Esophagus (tissue), 2 donors: ENCODE measurements at regions not wholly inside any gene's neighbourhood (a gene's known extent, or its start where the extent isn't known, plus 50 kb on each side); places are given as distances from the start of the nearest gene placed in this dataset.

Experiments
- H3K27ac ChIP-seq, 2 donors: one replicate each; pipeline ENCODE4 v1.5.1; 2013; ENCODE audit warnings: low read depth in 2 of 2, mild to moderate bottlenecking in 2 of 2, inconsistent platforms in 1 of 2, low read length in 1 of 2, moderate library complexity in 1 of 2
- H3K27me3 ChIP-seq, 2 donors: one replicate each; pipeline ENCODE4 v1.6.1; 2013; ENCODE audit warnings: low read length in 2 of 2, control low read depth in 1 of 2, mild to moderate bottlenecking in 1 of 2; ENCODE audit not compliant: insufficient read depth in 2 of 2, control insufficient read depth in 1 of 2
- H3K36me3 ChIP-seq, 2 donors: one replicate each; pipeline ENCODE4 v1.6.1; 2013; ENCODE audit warnings: low read length in 1 of 2; ENCODE audit not compliant: control insufficient read depth in 2 of 2, insufficient read depth in 2 of 2
- H3K4me1 ChIP-seq, 2 donors: one replicate each; pipeline ENCODE4 v1.6.1; 2013; ENCODE audit warnings: low read length in 1 of 2; ENCODE audit not compliant: control insufficient read depth in 2 of 2, insufficient read depth in 2 of 2
- H3K4me3 ChIP-seq, 2 donors: one replicate each; pipeline ENCODE4 v1.5.1; 2013; ENCODE audit warnings: low read length in 2 of 2, mild to moderate bottlenecking in 2 of 2, low read depth in 1 of 2, moderate library complexity in 1 of 2
- H3K9me3 ChIP-seq, 2 donors: one replicate each; pipeline ENCODE4 v1.6.1; 2013; ENCODE audit warnings: mild to moderate bottlenecking in 2 of 2, low read depth in 1 of 2, low read length in 1 of 2, moderate library complexity in 1 of 2; ENCODE audit not compliant: control insufficient read depth in 2 of 2, insufficient read depth in 1 of 2
- WGBS, 2 donors: extraction: QIAGEN DNeasy Blood & Tissue Kit; methylation state at CpG; one replicate each; pipeline ENCODE4 v1.1.7; 2013; 5-methylcytosine and 5-hydroxymethylcytosine counted together
- donor health status: healthy with polysubstance abuse.
- donor health status: Bipolar disorder and iron deficiency.

GRCh38 chr3:174614036-174614435, 245.1 kb upstream of the NAALADL2 start:
- H3K27me3 ChIP-seq = no peaks in the 10 kb centered on the region
- H3K9me3 ChIP-seq = no peaks in the 10 kb centered on the region
- no peaks in the 10 kb centered on the region for H3K36me3 ChIP-seq
- no peak overlapping the region for H3K27ac ChIP-seq
- 65 to 82% methylated on average over 2 of the region's 2 CpGs for WGBS, 2 donors
- no peaks in the 10 kb centered on the region for H3K4me1 ChIP-seq
- no peak overlapping the region for H3K4me3 ChIP-seq

GRCh38 chr3:174618368-174619080, 240.6 kb upstream of the NAALADL2 start:
- Histone ChIP-seq H3K27ac (no peak overlapping the region), H3K36me3 (no peaks in the 10 kb centered on the region), H3K4me1 (no peaks in the 10 kb centered on the region), H3K4me3 (no peak overlapping the region), H3K27me3 (no peaks in the 10 kb centered on the region), H3K9me3 (no peaks in the 10 kb centered on the region)
- WGBS, 2 donors = 84 to 86% methylated on average over 1 of the region's 1 CpG

- H3K4me3 ChIP-seq = no peak overlapping the region
- H3K4me1 ChIP-seq = no peaks in the 10 kb centered on the region
- H3K27me3 ChIP-seq = no peaks in the 10 kb centered on the region
- H3K36me3 ChIP-seq = no peaks in the 10 kb centered on the region
- H3K27ac ChIP-seq = no peak overlapping the region
- no peaks in the 10 kb centered on the region for H3K9me3 ChIP-seq
These were observed 239.9 kb upstream of the NAALADL2 start for GRCh38 chr3:174619239-174619638.

- Histone ChIP-seq H3K27me3 (no peaks in the 10 kb centered on the region), H3K9me3 (no peaks in the 10 kb centered on the region), H3K36me3 (no peaks in the 10 kb centered on the region), H3K4me3 (no peak overlapping the region), H3K4me1 (no peaks in the 10 kb centered on the region), H3K27ac (no peak overlapping the region)
- WGBS, 2 donors = 67 to 76% methylated on average over 2 of the region's 2 CpGs
These were observed 239.0 kb upstream of the NAALADL2 start for GRCh38 chr3:174620138-174620537.

- Histone ChIP-seq H3K9me3 (no peaks in the 10 kb centered on the region), H3K27ac (no peak overlapping the region), H3K27me3 (no peaks in the 10 kb centered on the region), H3K4me3 (no peak overlapping the region), H3K4me1 (no peaks in the 10 kb centered on the region), H3K36me3 (no peaks in the 10 kb centered on the region)
- WGBS, 2 donors = 80 to 82% methylated on average over 4 of the region's 4 CpGs
These were observed 238.2 kb upstream of the NAALADL2 start for GRCh38 chr3:174620855-174621472.

GRCh38 chr3:174633342-174633741, 225.8 kb upstream of the NAALADL2 start:
- H3K4me1 ChIP-seq = no peaks in the 10 kb centered on the region
- no peaks in the 10 kb centered on the region for H3K27me3 ChIP-seq
- no peaks in the 10 kb centered on the region for H3K36me3 ChIP-seq
- H3K4me3 ChIP-seq = no peak overlapping the region
- H3K27ac ChIP-seq = no peak overlapping the region
- no peaks in the 10 kb centered on the region for H3K9me3 ChIP-seq

- 61 to 76% methylated on average over 2 of the region's 2 CpGs for WGBS, 2 donors
- H3K27me3 ChIP-seq = no peaks in the 10 kb centered on the region
- H3K27ac ChIP-seq = no peak overlapping the region
- H3K9me3 ChIP-seq = peaks cover 0 to 2% of the 10 kb centered on the region in 2 donors
- H3K4me3 ChIP-seq = no peak overlapping the region
- H3K4me1 ChIP-seq = no peaks in the 10 kb centered on the region
- H3K36me3 ChIP-seq = no peaks in the 10 kb centered on the region
These were observed 222.7 kb upstream of the NAALADL2 start for GRCh38 chr3:174636451-174636850.

- WGBS, 2 donors = 88 to 97% methylated on average over 4 of the region's 4 CpGs
- Histone ChIP-seq H3K4me3 (no peak overlapping the region), H3K4me1 (no peaks in the 10 kb centered on the region), H3K27me3 (no peaks in the 10 kb centered on the region), H3K36me3 (no peaks in the 10 kb centered on the region), H3K27ac (no peak overlapping the region), H3K9me3 (peaks cover 0 to 2% of the 10 kb centered on the region in 2 donors)
These were observed 219.7 kb upstream of the NAALADL2 start for GRCh38 chr3:174639406-174639805.

- Histone ChIP-seq H3K9me3 (peaks cover 0 to 2% of the 10 kb centered on the region in 2 donors), H3K4me1 (no peaks in the 10 kb centered on the region), H3K4me3 (no peak overlapping the region), H3K36me3 (no peaks in the 10 kb centered on the region), H3K27ac (no peak overlapping the region), H3K27me3 (no peaks in the 10 kb centered on the region)
- WGBS, 2 donors = 61 to 68% methylated on average over 3 of the region's 3 CpGs
These were observed 219.2 kb upstream of the NAALADL2 start for GRCh38 chr3:174639970-174640369.

- 95 to 96% methylated on average over 18 of the region's 18 CpGs for WGBS, 2 donors
- Histone ChIP-seq H3K36me3 (no peaks in the 10 kb centered on the region), H3K27ac (no peak overlapping the region), H3K4me1 (no peaks in the 10 kb centered on the region), H3K27me3 (no peaks in the 10 kb centered on the region), H3K4me3 (no peak overlapping the region), H3K9me3 (peaks cover 0 to 2% of the 10 kb centered on the region in 2 donors)
These were observed 218.2 kb upstream of the NAALADL2 start for GRCh38 chr3:174640932-174641331.
